ENCODE measurements at regions not wholly inside any gene's neighbourhood (a gene's known extent, or its start where the extent isn't known, plus 50 kb on each side); places are given as distances from the start of the nearest gene placed in this dataset.

GRCh38 chr2:5990086-5990485 is 297.9 kb downstream of the SOX11 start:
- no peaks in the 10 kb centered on the region for H3K9me3 Mint-ChIP-seq

More at GRCh38 chr2:5990086-5990485, 297.9 kb downstream of the SOX11 start:
- Mint-ChIP-seq H3K36me3 (ENCODE audit: insufficient read depth in 1 of 3, low read depth in 3 of 3) (no peaks in the 10 kb centered on the region), H3K4me3 (no peak overlapping the region), H3K4me1 (peaks cover 9% of the 10 kb centered on the region in 2 experiments), H3K27me3 (ENCODE audit: low read depth) (no peaks in the 10 kb centered on the region), H3K27ac (no peak overlapping the region)
- Histone ChIP-seq H3K27ac (ENCODE audit: insufficient read length, low read depth, low read length) (no peak overlapping the region), H3K4me1 (ENCODE audit: insufficient read depth, low read length) (no peaks in the 10 kb centered on the region; the same call in 1 of the 2 replicates), H2BK5ac (ENCODE audit: insufficient read length, low read length) (no peak overlapping the region), H4K8ac (replicated peaks; ENCODE audit: insufficient read length, low read depth, low read length) (no peak overlapping the region), H3K14ac (ENCODE audit: insufficient read depth, low read length) (no peak overlapping the region), H2AK5ac (ENCODE audit: insufficient read length, low read length) (no peak overlapping the region), H3K79me2 (ENCODE audit: insufficient read depth, low read length) (no peaks in the 10 kb centered on the region), H3K9me3 (ENCODE audit: control insufficient read depth, low read depth, low read length) (no peaks in the 10 kb centered on the region), H2BK20ac (ENCODE audit: low read depth, low read length, poor library complexity, severe bottlenecking) (no peak overlapping the region), H4K5ac (ENCODE audit: insufficient read length, low read depth, low read length) (no peak overlapping the region), H2BK120ac (ENCODE audit: low read depth, low read length, poor library complexity, severe bottlenecking) (no peak overlapping the region), H3K4me2 (ENCODE audit: insufficient read depth, insufficient read length, low read length) (no peak overlapping the region), H3K79me1 (ENCODE audit: insufficient read depth, low read depth, low read length, poor library complexity, severe bottlenecking) (no peaks in the 10 kb centered on the region), H2BK15ac (ENCODE audit: low read depth, low read length) (no peak overlapping the region), H3K23me2 (ENCODE audit: insufficient read length, low read depth, low read length, poor library complexity, severe bottlenecking) (no peaks in the 10 kb centered on the region), H3K27me3 (ENCODE audit: insufficient read depth, low read length) (no peaks in the 10 kb centered on the region), H3K56ac (ENCODE audit: insufficient read length, low read depth, low read length) (no peak overlapping the region), H3K18ac (ENCODE audit: insufficient read length, low read depth, low read length) (no peak overlapping the region), H4K20me1 (ENCODE audit: control insufficient read depth, insufficient read depth, insufficient read length) (no peaks in the 10 kb centered on the region), H4K91ac (ENCODE audit: insufficient read length, low read depth, low read length) (no peak overlapping the region), H3K4ac (ENCODE audit: low read depth, low read length) (no peak overlapping the region), H3K9ac (ENCODE audit: extremely low read depth, insufficient read length, low read length) (no peak overlapping the region), H2BK12ac (ENCODE audit: insufficient read length, low read depth, low read length) (no peak overlapping the region), H3K23ac (ENCODE audit: insufficient read length, low read depth, low read length) (no peak overlapping the region), H3T11ph (ENCODE audit: low read length) (no peak overlapping the region), H2AFZ (ENCODE audit: low read length) (no peak overlapping the region)
- no CpG with 5 or more reads among the region's 5 CpGs for WGBS (ENCODE audit: extremely low coverage, insufficient read length, low lambda C conversion rate)
- TF ChIP-seq CTCF (conservative IDR thresholded peaks at IDR 0.05), result no peak
- no peak for DNase-seq

Measured in H9 (cell line).